A673 (cell line): ENCODE measurements at regions not wholly inside any gene's neighbourhood (a gene's known extent, or its start where the extent isn't known, plus 50 kb on each side); places are given as distances from the start of the nearest gene placed in this dataset.

ENCODE experiments used
- BruUV-seq: library from RNA; stranded (reverse); fragments of 400-500 nt; replicated peaks from 2 replicates; lab custom pipeline; 2021; lab: Mats Ljungman, UMichigan
- CTCF ChIA-PET: fragments of 300-600 bp; sonication (Branson Sonifier 250); formaldehyde crosslinking; loops from one replicate; lab custom pipeline; 2022; ENCODE audit warnings: antibody characterized with exemption; lab: Charles Lee
- POLR2A ChIA-PET: fragments of 300-600 bp; sonication (Branson Sonifier 250); formaldehyde crosslinking; loops from one replicate; lab custom pipeline; 2022; ENCODE audit warnings: antibody characterized with exemption; ENCODE audit not compliant: low non-redundant PET; lab: Charles Lee
- DNase-seq: peaks from one replicate; pipeline ENCODE4 v3.0.0-alpha.2; 2015; ENCODE audit warnings: low spot score
- H3K27ac ChIP-seq: fragments of 200-600 bp; sonication (generic); 2 replicates; pipeline ENCODE4 v1.5.1; 2016; ENCODE audit warnings: mixed run types, low read depth, mild to moderate bottlenecking, mixed read lengths, antibody characterized with exemption, low read length; ENCODE audit not compliant: poor library complexity, severe bottlenecking
- H3K27me3 ChIP-seq: fragments of 200-600 bp; sonication (generic); replicated peaks from 2 replicates; pipeline ENCODE4 v1.6.1; 2017; ENCODE audit warnings: mixed run types, low read depth, mild to moderate bottlenecking, mixed read lengths, antibody characterized with exemption, low read length; ENCODE audit not compliant: insufficient read depth, poor library complexity
- H3K36me3 ChIP-seq: fragments of 200-600 bp; sonication (generic); 2 replicates; pipeline ENCODE4 v1.6.1; 2016; ENCODE audit warnings: mixed run types, mild to moderate bottlenecking, mixed read lengths, antibody characterized with exemption, low read length; ENCODE audit not compliant: insufficient read depth, poor library complexity, severe bottlenecking
- H3K4me1 ChIP-seq: fragments of 200-600 bp; sonication (generic); 2 replicates; pipeline ENCODE4 v1.6.1; 2017; ENCODE audit warnings: mixed run types, mild to moderate bottlenecking, mixed read lengths, antibody characterized with exemption, low read length; ENCODE audit not compliant: insufficient read depth, poor library complexity, severe bottlenecking
- H3K4me3 ChIP-seq: fragments of 200-600 bp; sonication (generic); 2 replicates; pipeline ENCODE4 v1.5.1; 2016; ENCODE audit warnings: low read depth, mixed run types, mild to moderate bottlenecking, mixed read lengths, low read length; ENCODE audit not compliant: poor library complexity, severe bottlenecking
- H3K9me3 ChIP-seq: fragments of 200-600 bp; sonication (generic); 2 replicates; pipeline ENCODE4 v1.6.1; 2016; ENCODE audit warnings: mixed run types, low read depth, mild to moderate bottlenecking, mixed read lengths, antibody characterized with exemption, low read length; ENCODE audit not compliant: poor library complexity, severe bottlenecking
- EZH2 ChIP-seq: fragments of 200-600 bp; sonication (generic); IDR thresholded peaks from 2 replicates; pipeline ENCODE4 v1.6.1; 2017; ENCODE audit warnings: borderline replicate concordance, low read depth, mild to moderate bottlenecking, mixed read lengths, antibody characterized with exemption, low read length; ENCODE audit not compliant: poor library complexity, severe bottlenecking
- intact Hi-C: fragments of 100-400 bp; cut with micrococcal nuclease; formaldehyde crosslinking; loops from one replicate; pipeline ENCODE4 v1.10.0; 2022; ENCODE audit not compliant: unreplicated experiment
- TF ChIP-seq, protein P1 (sequence below): fragments of 300-800, 200-600 bp; sonication (generic); conservative IDR thresholded peaks from 2 replicates; pipeline ENCODE4 v1.5.1; 2017; ENCODE audit warnings: low read depth, mild to moderate bottlenecking, antibody characterized with exemption, low read length, moderate library complexity, mixed read lengths

GRCh38 chr11:104256525-104256924, 92.6 kb upstream of the PDGFD start:
- ChIA-PET CTCF (interaction anchor here (0.5 kb wide), 1 partner anchor 1606 kb away, joined by 3 read pairs; no protein-coding TSS in a partner anchor), POLR2A (no interaction called here)
- TF ChIP-seq EZH2, result no peak
- TF ChIP-seq, protein P1, sequence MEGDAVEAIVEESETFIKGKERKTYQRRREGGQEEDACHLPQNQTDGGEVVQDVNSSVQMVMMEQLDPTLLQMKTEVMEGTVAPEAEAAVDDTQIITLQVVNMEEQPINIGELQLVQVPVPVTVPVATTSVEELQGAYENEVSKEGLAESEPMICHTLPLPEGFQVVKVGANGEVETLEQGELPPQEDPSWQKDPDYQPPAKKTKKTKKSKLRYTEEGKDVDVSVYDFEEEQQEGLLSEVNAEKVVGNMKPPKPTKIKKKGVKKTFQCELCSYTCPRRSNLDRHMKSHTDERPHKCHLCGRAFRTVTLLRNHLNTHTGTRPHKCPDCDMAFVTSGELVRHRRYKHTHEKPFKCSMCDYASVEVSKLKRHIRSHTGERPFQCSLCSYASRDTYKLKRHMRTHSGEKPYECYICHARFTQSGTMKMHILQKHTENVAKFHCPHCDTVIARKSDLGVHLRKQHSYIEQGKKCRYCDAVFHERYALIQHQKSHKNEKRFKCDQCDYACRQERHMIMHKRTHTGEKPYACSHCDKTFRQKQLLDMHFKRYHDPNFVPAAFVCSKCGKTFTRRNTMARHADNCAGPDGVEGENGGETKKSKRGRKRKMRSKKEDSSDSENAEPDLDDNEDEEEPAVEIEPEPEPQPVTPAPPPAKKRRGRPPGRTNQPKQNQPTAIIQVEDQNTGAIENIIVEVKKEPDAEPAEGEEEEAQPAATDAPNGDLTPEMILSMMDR, result peak; percentile 56
- no peaks in the 10 kb centered on the region for H3K36me3 ChIP-seq
- intact Hi-C loops, result loop anchor here (10.0 kb wide), 1 partner anchor 328 kb away; no protein-coding TSS in a partner anchor
- H3K4me3 ChIP-seq, result no peak overlapping the region
- peak; percentile 16 for DNase-seq
- H3K4me1 ChIP-seq, result no peaks in the 10 kb centered on the region
- H3K27ac ChIP-seq, result no peak overlapping the region
- no TSS peak for BruUV-seq
- no peaks in the 10 kb centered on the region for H3K27me3 ChIP-seq
- H3K9me3 ChIP-seq, result no peaks in the 10 kb centered on the region

- H3K36me3 ChIP-seq, result no peaks in the 10 kb centered on the region
- DNase-seq, result peak; percentile 81
- BruUV-seq, result no TSS peak
- no peak overlapping the region for H3K27ac ChIP-seq
- no peak for TF ChIP-seq EZH2
- TF ChIP-seq, protein P1, result peak; percentile 93
- H3K4me3 ChIP-seq, result no peak overlapping the region
- no peaks in the 10 kb centered on the region for H3K27me3 ChIP-seq
- POLR2A ChIA-PET, result no interaction called here
- CTCF ChIA-PET, result interaction anchor here (0.5 to 1.9 kb wide), 4 partner anchors 9 to 1609 kb away, joined by 3 to 7 read pairs (median 4); no protein-coding TSS in a partner anchor
- H3K4me1 ChIP-seq, result no peaks in the 10 kb centered on the region
- intact Hi-C loops, result loop anchor here (2.0 to 10.0 kb wide), 3 partner anchors 330 to 1608 kb away; no protein-coding TSS in a partner anchor
- no peaks in the 10 kb centered on the region for H3K9me3 ChIP-seq
These were observed 90.4 kb upstream of the PDGFD start for GRCh38 chr11:104254347-104254746.

GRCh38 chr11:104246590-104246989, 82.6 kb upstream of the PDGFD start:
- Histone ChIP-seq H3K36me3 (no peaks in the 10 kb centered on the region), H3K4me1 (no peaks in the 10 kb centered on the region), H3K27me3 (no peaks in the 10 kb centered on the region), H3K4me3 (no peak overlapping the region), H3K9me3 (no peaks in the 10 kb centered on the region), H3K27ac (no peak overlapping the region)
- no TSS peak for BruUV-seq
- ChIA-PET CTCF (no interaction called here), POLR2A (no interaction called here)
- no peak for DNase-seq
- TF ChIP-seq, protein P1, result no peak
- no peak for TF ChIP-seq EZH2
- intact Hi-C loops, result no loop called here
